ENCODE measurements at regions not wholly inside any gene's neighbourhood (a gene's known extent, or its start where the extent isn't known, plus 50 kb on each side); places are given as distances from the start of the nearest gene placed in this dataset.

DNA sequence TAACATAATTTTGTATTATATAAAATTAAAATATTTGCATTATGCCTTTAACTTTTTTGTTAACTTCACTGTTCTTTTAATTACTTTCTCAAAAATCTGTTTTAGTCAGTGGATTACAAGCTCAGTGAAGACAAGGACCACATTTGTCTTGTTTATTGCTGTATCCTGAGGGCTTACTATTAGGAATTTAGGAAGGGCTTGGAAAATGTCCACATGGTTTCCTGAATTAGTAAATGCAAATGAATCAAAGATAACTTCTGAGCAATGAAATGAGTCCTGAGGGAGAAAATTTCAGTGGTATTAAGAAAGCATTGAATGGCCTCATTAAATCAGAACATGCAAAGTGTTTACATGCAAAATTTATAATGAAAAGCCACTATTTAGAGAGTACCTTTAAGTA is 1293.2 kb upstream of the GOT2 start:
- TF ChIP-seq ARHGAP35 (CRISPR knock-in tag; IDR thresholded peaks at IDR 0.05; ENCODE audit: borderline replicate concordance) (no peak), STAT5B (CRISPR knock-in tag; IDR thresholded peaks at IDR 0.05) (no peak)

Data from HepG2 (cell line).